ENCODE measurements at regions not wholly inside any gene's neighbourhood (a gene's known extent, or its start where the extent isn't known, plus 50 kb on each side); places are given as distances from the start of the nearest gene placed in this dataset.

DNA sequence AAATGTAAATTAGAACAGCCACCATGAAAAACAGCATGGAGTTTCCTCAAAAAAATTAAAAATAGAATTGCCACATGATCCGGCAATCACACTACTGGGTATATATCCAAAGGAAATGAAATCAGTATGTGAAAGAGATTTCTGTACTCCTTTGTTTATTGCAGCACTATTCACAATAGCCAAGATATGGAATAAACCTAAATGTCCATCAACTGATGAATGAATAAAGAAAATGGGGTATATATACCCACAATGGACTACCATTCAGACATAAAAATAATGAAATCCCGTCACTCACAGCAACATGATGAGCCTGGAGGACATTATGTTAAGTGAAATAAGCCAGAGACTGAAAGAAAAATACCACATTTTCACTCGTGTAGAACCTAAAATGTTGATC is 296.9 kb downstream of the RAP2B start:
- Histone ChIP-seq H3K27ac (ENCODE audit: low read length) (no peak overlapping the region), H3K4me1 (ENCODE audit: control insufficient read depth in 1 of 2, extremely low read depth in 1 of 2, insufficient read depth in 2 of 2, low read length in 2 of 2) (peaks cover 4 to 9% of the 10 kb centered on the region in 2 experiments), H3K4me3 (ENCODE audit: control insufficient read depth in 1 of 2, extremely low read depth in 1 of 2, low read length in 1 of 2) (no peak overlapping the region), H3K9me3 (no peaks in the 10 kb centered on the region), H3K36me3 (ENCODE audit: control insufficient read depth in 2 of 2, extremely low read depth in 1 of 2, insufficient read depth in 1 of 2, low read length in 1 of 2) (no peaks in the 10 kb centered on the region), H3K27me3 (replicated peaks in 1 of 2; ENCODE audit: control insufficient read depth in 2 of 2, extremely low read depth in 1 of 2, insufficient read depth in 2 of 2, low read length in 1 of 2) (no peaks in the 10 kb centered on the region)
- no peak for ATAC-seq (replicated peaks in 1 of 4)
- H3K4me1 Mint-ChIP-seq: peaks cover 16 to 27% (median 24%) of the 10 kb centered on the region in 3 donors
- ChIA-PET POLR2A (no interaction called here), CTCF (no interaction called here)
- H3K4me3 Mint-ChIP-seq: no peak overlapping the region
- no peaks in the 10 kb centered on the region for H3K9me3 Mint-ChIP-seq
- no peaks in the 10 kb centered on the region for H3K36me3 Mint-ChIP-seq
- WGBS (ENCODE audit: insufficient coverage): 100% methylated on average over 1 of the region's 3 CpGs
- DNase-seq: no peak
- no peaks in the 10 kb centered on the region for H3K27me3 Mint-ChIP-seq
- no peak overlapping the region for H3K27ac Mint-ChIP-seq

DNA sequence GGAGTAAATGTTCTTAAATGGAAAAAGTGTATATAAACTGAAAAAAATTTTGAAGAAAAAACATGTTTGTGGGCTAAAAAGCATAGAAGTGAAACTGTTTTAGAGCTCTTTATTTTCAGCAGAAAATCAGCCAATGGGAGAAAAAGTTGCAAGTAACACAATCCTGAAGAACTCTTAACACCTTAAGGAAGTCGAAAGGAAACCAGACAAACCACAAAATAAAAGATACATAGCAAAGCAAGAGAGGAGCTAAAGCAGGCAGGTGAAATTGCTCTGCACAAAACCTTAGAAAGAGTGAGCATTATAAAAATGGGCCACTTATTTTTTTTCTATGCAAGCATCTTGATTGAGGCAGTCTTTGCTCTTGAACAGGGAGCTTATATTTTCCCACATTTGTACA is 300.5 kb downstream of the RAP2B start:
- peak; percentile 40 to 90 (median 72) for ATAC-seq (replicated peaks in 1 of 4)
- peaks cover 33 to 39% (median 37%) of the 10 kb centered on the region in 3 donors for H3K4me1 Mint-ChIP-seq
- H3K27ac Mint-ChIP-seq: peak overlapping the region; percentile 40 to 84
- POLR2A ChIA-PET: no interaction called here
- WGBS (ENCODE audit: insufficient coverage): no CpG with 5 or more reads among the region's 1 CpG
- H3K4me1 ChIP-seq (ENCODE audit: control insufficient read depth in 1 of 2, extremely low read depth in 1 of 2, insufficient read depth in 2 of 2, low read length in 2 of 2): peaks cover 4 to 9% of the 10 kb centered on the region in 2 experiments
- no peaks in the 10 kb centered on the region for H3K9me3 ChIP-seq
- CTCF ChIA-PET: interaction anchor here in 1 of 2 donors (0.6 kb wide), 1 partner anchor 354 kb away, joined by 3 read pairs; no protein-coding TSS in a partner anchor
- H3K9me3 Mint-ChIP-seq: no peaks in the 10 kb centered on the region
- peak overlapping the region; percentile 13 for H3K27ac ChIP-seq (ENCODE audit: low read length)
- no peaks in the 10 kb centered on the region for H3K36me3 Mint-ChIP-seq
- H3K4me3 Mint-ChIP-seq: peak overlapping the region in 1 of 3 donors; percentile 7
- no peaks in the 10 kb centered on the region for H3K27me3 Mint-ChIP-seq
- H3K36me3 ChIP-seq (ENCODE audit: control insufficient read depth in 2 of 2, extremely low read depth in 1 of 2, insufficient read depth in 1 of 2, low read length in 1 of 2): no peaks in the 10 kb centered on the region
- H3K27me3 ChIP-seq (replicated peaks in 1 of 2; ENCODE audit: control insufficient read depth in 2 of 2, extremely low read depth in 1 of 2, insufficient read depth in 2 of 2, low read length in 1 of 2): no peaks in the 10 kb centered on the region
- peak in 1 of 35 experiments; percentile 42 for DNase-seq
- H3K4me3 ChIP-seq (ENCODE audit: control insufficient read depth in 1 of 2, extremely low read depth in 1 of 2, low read length in 1 of 2): no peak overlapping the region

GRCh38 chr3:153463895-153464294 is 301.9 kb downstream of the RAP2B start:
- H3K4me1 Mint-ChIP-seq: peaks cover 33 to 39% (median 37%) of the 10 kb centered on the region in 3 donors
- H3K36me3 Mint-ChIP-seq: no peaks in the 10 kb centered on the region
- H3K4me3 Mint-ChIP-seq: no peak overlapping the region
- H3K27ac ChIP-seq (ENCODE audit: low read length): no peak overlapping the region
- ATAC-seq (replicated peaks in 1 of 4): no peak
- no peak for DNase-seq
- CTCF ChIA-PET: no interaction called here
- no peak overlapping the region for H3K27ac Mint-ChIP-seq
- H3K27me3 ChIP-seq (replicated peaks in 1 of 2; ENCODE audit: control insufficient read depth in 2 of 2, extremely low read depth in 1 of 2, insufficient read depth in 2 of 2, low read length in 1 of 2): no peaks in the 10 kb centered on the region
- POLR2A ChIA-PET: interaction anchor here in 1 of 2 donors (0.7 kb wide), 1 partner anchor 1189 kb away, joined by 5 read pairs; no protein-coding TSS in a partner anchor
- peaks cover 4 to 9% of the 10 kb centered on the region in 2 experiments for H3K4me1 ChIP-seq (ENCODE audit: control insufficient read depth in 1 of 2, extremely low read depth in 1 of 2, insufficient read depth in 2 of 2, low read length in 2 of 2)
- no peaks in the 10 kb centered on the region for H3K36me3 ChIP-seq (ENCODE audit: control insufficient read depth in 2 of 2, extremely low read depth in 1 of 2, insufficient read depth in 1 of 2, low read length in 1 of 2)
- H3K4me3 ChIP-seq (ENCODE audit: control insufficient read depth in 1 of 2, extremely low read depth in 1 of 2, low read length in 1 of 2): no peak overlapping the region
- no peaks in the 10 kb centered on the region for H3K9me3 Mint-ChIP-seq
- no peaks in the 10 kb centered on the region for H3K9me3 ChIP-seq
- WGBS (ENCODE audit: insufficient coverage): no CpG with 5 or more reads among the region's 3 CpGs
- H3K27me3 Mint-ChIP-seq: no peaks in the 10 kb centered on the region

- Mint-ChIP-seq H3K27me3 (no peaks in the 10 kb centered on the region), H3K9me3 (peaks cover 0 to 6% (median 2%) of the 10 kb centered on the region in 3 donors), H3K36me3 (no peaks in the 10 kb centered on the region), H3K4me3 (no peak overlapping the region), H3K4me1 (peaks cover 11 to 13% (median 12%) of the 10 kb centered on the region in 3 donors), H3K27ac (no peak overlapping the region)
- no CpG with 5 or more reads among the region's 1 CpG for WGBS (ENCODE audit: insufficient coverage)
- Histone ChIP-seq H3K9me3 (no peaks in the 10 kb centered on the region), H3K36me3 (ENCODE audit: control insufficient read depth in 2 of 2, extremely low read depth in 1 of 2, insufficient read depth in 1 of 2, low read length in 1 of 2) (no peaks in the 10 kb centered on the region), H3K4me1 (ENCODE audit: control insufficient read depth in 1 of 2, extremely low read depth in 1 of 2, insufficient read depth in 2 of 2, low read length in 2 of 2) (no peaks in the 10 kb centered on the region), H3K4me3 (ENCODE audit: control insufficient read depth in 1 of 2, extremely low read depth in 1 of 2, low read length in 1 of 2) (no peak overlapping the region), H3K27ac (ENCODE audit: low read length) (no peak overlapping the region), H3K27me3 (replicated peaks in 1 of 2; ENCODE audit: control insufficient read depth in 2 of 2, extremely low read depth in 1 of 2, insufficient read depth in 2 of 2, low read length in 1 of 2) (no peaks in the 10 kb centered on the region)
- POLR2A ChIA-PET: no interaction called here
- DNase-seq: no peak
- CTCF ChIA-PET: interaction anchor here in 1 of 2 donors (0.6 kb wide), 1 partner anchor 44 kb away, joined by 3 read pairs; no protein-coding TSS in a partner anchor
- ATAC-seq (replicated peaks in 1 of 4): no peak
These were observed 307.1 kb downstream of the RAP2B start for GRCh38 chr3:153469162-153469561.

GRCh38 chr3:153484842-153485241 is 322.8 kb downstream of the RAP2B start:
- Histone ChIP-seq H3K36me3 (ENCODE audit: control insufficient read depth in 2 of 2, extremely low read depth in 1 of 2, insufficient read depth in 1 of 2, low read length in 1 of 2) (no peaks in the 10 kb centered on the region), H3K9me3 (no peaks in the 10 kb centered on the region), H3K4me3 (ENCODE audit: control insufficient read depth in 1 of 2, extremely low read depth in 1 of 2, low read length in 1 of 2) (no peak overlapping the region), H3K27me3 (replicated peaks in 1 of 2; ENCODE audit: control insufficient read depth in 2 of 2, extremely low read depth in 1 of 2, insufficient read depth in 2 of 2, low read length in 1 of 2) (no peaks in the 10 kb centered on the region), H3K27ac (ENCODE audit: low read length) (no peak overlapping the region), H3K4me1 (ENCODE audit: control insufficient read depth in 1 of 2, extremely low read depth in 1 of 2, insufficient read depth in 2 of 2, low read length in 2 of 2) (peaks cover 0 to 9% of the 10 kb centered on the region in 2 experiments)
- Mint-ChIP-seq H3K27ac (peak overlapping the region in 1 of 2 donors; percentile 44), H3K36me3 (no peaks in the 10 kb centered on the region), H3K9me3 (no peaks in the 10 kb centered on the region), H3K27me3 (no peaks in the 10 kb centered on the region), H3K4me1 (peaks cover 13 to 15% (median 14%) of the 10 kb centered on the region in 3 donors), H3K4me3 (no peak overlapping the region)
- POLR2A ChIA-PET: no interaction called here
- ATAC-seq (replicated peaks in 1 of 4) (peak in 1 of 4 experiments; percentile 42), DNase-seq (peak in 1 of 35 experiments; percentile 3)
- WGBS (ENCODE audit: insufficient coverage): no CpG with 5 or more reads among the region's 3 CpGs
- CTCF ChIA-PET: no interaction called here

DNA sequence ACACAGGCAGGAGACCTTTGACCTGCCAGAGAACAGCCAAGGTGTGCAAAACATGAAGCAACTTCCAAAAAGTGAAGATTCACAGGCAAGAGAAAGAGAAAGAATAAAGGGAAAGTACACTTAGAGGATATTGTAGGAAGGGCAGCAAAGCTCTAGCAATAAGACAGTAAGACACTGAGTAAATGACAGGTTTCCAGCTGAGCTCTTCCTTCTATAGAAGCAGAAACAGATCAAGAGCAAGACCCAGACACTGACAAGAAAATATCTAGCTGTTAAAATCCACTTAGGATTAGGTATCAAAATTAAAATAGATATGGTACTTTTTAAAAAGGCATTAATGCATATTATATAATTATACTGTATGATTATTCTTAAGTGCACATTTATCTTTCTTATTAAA is 333.4 kb downstream of the RAP2B start:
- H3K27ac Mint-ChIP-seq: no peak overlapping the region
- ATAC-seq (replicated peaks in 1 of 4): no peak
- H3K27me3 ChIP-seq (replicated peaks in 1 of 2; ENCODE audit: control insufficient read depth in 2 of 2, extremely low read depth in 1 of 2, insufficient read depth in 2 of 2, low read length in 1 of 2): no peaks in the 10 kb centered on the region
- no peaks in the 10 kb centered on the region for H3K4me1 ChIP-seq (ENCODE audit: control insufficient read depth in 1 of 2, extremely low read depth in 1 of 2, insufficient read depth in 2 of 2, low read length in 2 of 2)
- no peaks in the 10 kb centered on the region for H3K36me3 Mint-ChIP-seq
- no peak overlapping the region for H3K4me3 ChIP-seq (ENCODE audit: control insufficient read depth in 1 of 2, extremely low read depth in 1 of 2, low read length in 1 of 2)
- ChIA-PET CTCF (interaction anchor here in 1 of 2 donors (0.7 kb wide), 1 partner anchor 30 kb away, joined by 4 read pairs; no protein-coding TSS in a partner anchor), POLR2A (no interaction called here)
- no peak for DNase-seq
- no peaks in the 10 kb centered on the region for H3K9me3 Mint-ChIP-seq
- no peaks in the 10 kb centered on the region for H3K36me3 ChIP-seq (ENCODE audit: control insufficient read depth in 2 of 2, extremely low read depth in 1 of 2, insufficient read depth in 1 of 2, low read length in 1 of 2)
- no peak overlapping the region for H3K4me3 Mint-ChIP-seq
- no peaks in the 10 kb centered on the region for H3K9me3 ChIP-seq
- no peak overlapping the region for H3K27ac ChIP-seq (ENCODE audit: low read length)
- no peaks in the 10 kb centered on the region for H3K4me1 Mint-ChIP-seq
- no peaks in the 10 kb centered on the region for H3K27me3 Mint-ChIP-seq

GRCh38 chr3:153502682-153503081 is 340.7 kb downstream of the RAP2B start:
- Mint-ChIP-seq H3K27me3 (no peaks in the 10 kb centered on the region), H3K4me1 (no peaks in the 10 kb centered on the region), H3K4me3 (no peak overlapping the region), H3K36me3 (no peaks in the 10 kb centered on the region), H3K27ac (no peak overlapping the region), H3K9me3 (peaks cover 0 to 4% (median 0%) of the 10 kb centered on the region in 3 donors)
- POLR2A ChIA-PET: no interaction called here
- ATAC-seq (replicated peaks in 1 of 4) (no peak), DNase-seq (no peak)
- no peak overlapping the region for H3K4me3 ChIP-seq (ENCODE audit: control insufficient read depth in 1 of 2, extremely low read depth in 1 of 2, low read length in 1 of 2)
- H3K9me3 ChIP-seq: no peaks in the 10 kb centered on the region
- H3K4me1 ChIP-seq (ENCODE audit: control insufficient read depth in 1 of 2, extremely low read depth in 1 of 2, insufficient read depth in 2 of 2, low read length in 2 of 2): no peaks in the 10 kb centered on the region
- no CpG with 5 or more reads among the region's 1 CpG for WGBS (ENCODE audit: insufficient coverage)
- CTCF ChIA-PET: no interaction called here
- H3K27ac ChIP-seq (ENCODE audit: low read length): no peak overlapping the region
- no peaks in the 10 kb centered on the region for H3K36me3 ChIP-seq (ENCODE audit: control insufficient read depth in 2 of 2, extremely low read depth in 1 of 2, insufficient read depth in 1 of 2, low read length in 1 of 2)
- no peaks in the 10 kb centered on the region for H3K27me3 ChIP-seq (replicated peaks in 1 of 2; ENCODE audit: control insufficient read depth in 2 of 2, extremely low read depth in 1 of 2, insufficient read depth in 2 of 2, low read length in 1 of 2)

All from T-cell (primary cell).